ENCODE measurements at regions not wholly inside any gene's neighbourhood (a gene's known extent, or its start where the extent isn't known, plus 50 kb on each side); places are given as distances from the start of the nearest gene placed in this dataset.

GRCh38 chr11:97883086-97883485, 1137.7 kb upstream of the CNTN5 start:
- TF ChIP-seq CTCF (IDR thresholded peaks at IDR 0.05) (no peak), EP300 (IDR thresholded peaks at IDR 0.05) (no peak), POLR2A (IDR thresholded peaks at IDR 0.05) (no peak)
